ENCODE measurements at regions not wholly inside any gene's neighbourhood (a gene's known extent, or its start where the extent isn't known, plus 50 kb on each side); places are given as distances from the start of the nearest gene placed in this dataset.

GRCh38 chr7:156511426-156511825 lies 129.1 kb upstream of the RNF32 start:
- Histone ChIP-seq H3K4me2 (ENCODE audit: low read depth, low read length, poor library complexity, severe bottlenecking) (no peak overlapping the region), H3K4me3 (ENCODE audit: insufficient read depth, low read length, poor library complexity, severe bottlenecking) (no peak overlapping the region), H3K9ac (ENCODE audit: low read length) (no peak overlapping the region), H2AFZ (ENCODE audit: low read depth, low read length, severe bottlenecking) (no peak overlapping the region), H3K27ac (ENCODE audit: low read depth, low read length) (no peak overlapping the region), H3K27me3 (ENCODE audit: low read length) (no peaks in the 10 kb centered on the region), H3K9me3 (ENCODE audit: insufficient read depth, low read length) (no peaks in the 10 kb centered on the region), H3K79me2 (ENCODE audit: insufficient read depth, low read length) (no peaks in the 10 kb centered on the region), H3K36me3 (ENCODE audit: low read length) (no peaks in the 10 kb centered on the region), H3K9me2 (replicated peaks; ENCODE audit: insufficient read depth, low read length) (no peaks in the 10 kb centered on the region), H3F3A (ENCODE audit: insufficient read depth) (no peaks in the 10 kb centered on the region), H4K20me1 (ENCODE audit: low read depth, low read length) (no peaks in the 10 kb centered on the region)
- TF ChIP-seq CTCF (IDR thresholded peaks at IDR 0.05; ENCODE audit: insufficient read depth, low read length, poor library complexity, severe bottlenecking) (no peak), EZH2phosphoT487 (conservative IDR thresholded peaks at IDR 0.05; ENCODE audit: low read length) (no peak)

- TF ChIP-seq EZH2phosphoT487 (conservative IDR thresholded peaks at IDR 0.05; ENCODE audit: low read length) (no peak), CTCF (IDR thresholded peaks at IDR 0.05; ENCODE audit: insufficient read depth, low read length, poor library complexity, severe bottlenecking) (no peak)
- Histone ChIP-seq H3K36me3 (ENCODE audit: low read length) (no peaks in the 10 kb centered on the region), H3K9me2 (replicated peaks; ENCODE audit: insufficient read depth, low read length) (no peaks in the 10 kb centered on the region), H3K4me2 (ENCODE audit: low read depth, low read length, poor library complexity, severe bottlenecking) (no peak overlapping the region), H2AFZ (ENCODE audit: low read depth, low read length, severe bottlenecking) (no peak overlapping the region), H3K9ac (ENCODE audit: low read length) (no peak overlapping the region), H3K27me3 (ENCODE audit: low read length) (no peaks in the 10 kb centered on the region), H3K27ac (ENCODE audit: low read depth, low read length) (no peak overlapping the region), H4K20me1 (ENCODE audit: low read depth, low read length) (no peaks in the 10 kb centered on the region), H3K79me2 (ENCODE audit: insufficient read depth, low read length) (no peaks in the 10 kb centered on the region), H3F3A (ENCODE audit: insufficient read depth) (no peaks in the 10 kb centered on the region), H3K4me3 (ENCODE audit: insufficient read depth, low read length, poor library complexity, severe bottlenecking) (no peak overlapping the region), H3K9me3 (ENCODE audit: insufficient read depth, low read length) (no peaks in the 10 kb centered on the region)
These were observed 129.6 kb upstream of the RNF32 start for GRCh38 chr7:156510966-156511365.

GRCh38 chr7:156509216-156509615 lies 131.4 kb upstream of the RNF32 start:
- no peaks in the 10 kb centered on the region for H3F3A ChIP-seq (ENCODE audit: insufficient read depth)
- no peaks in the 10 kb centered on the region for H3K36me3 ChIP-seq (ENCODE audit: low read length)

More at GRCh38 chr7:156509216-156509615, 131.4 kb upstream of the RNF32 start:
- Histone ChIP-seq H3K9me2 (replicated peaks; ENCODE audit: insufficient read depth, low read length) (no peaks in the 10 kb centered on the region), H3K4me3 (ENCODE audit: insufficient read depth, low read length, poor library complexity, severe bottlenecking) (no peak overlapping the region), H2AFZ (ENCODE audit: low read depth, low read length, severe bottlenecking) (no peak overlapping the region), H3K9ac (ENCODE audit: low read length) (no peak overlapping the region), H3K27me3 (ENCODE audit: low read length) (no peaks in the 10 kb centered on the region), H3K27ac (ENCODE audit: low read depth, low read length) (no peak overlapping the region), H3K4me2 (ENCODE audit: low read depth, low read length, poor library complexity, severe bottlenecking) (no peak overlapping the region), H3K79me2 (ENCODE audit: insufficient read depth, low read length) (no peaks in the 10 kb centered on the region), H3K9me3 (ENCODE audit: insufficient read depth, low read length) (no peaks in the 10 kb centered on the region), H4K20me1 (ENCODE audit: low read depth, low read length) (no peaks in the 10 kb centered on the region)
- TF ChIP-seq EZH2phosphoT487 (conservative IDR thresholded peaks at IDR 0.05; ENCODE audit: low read length) (no peak), CTCF (IDR thresholded peaks at IDR 0.05; ENCODE audit: insufficient read depth, low read length, poor library complexity, severe bottlenecking) (no peak)
